Transverse colon (tissue), 4 donors: ENCODE measurements at regions not wholly inside any gene's neighbourhood (a gene's known extent, or its start where the extent isn't known, plus 50 kb on each side); places are given as distances from the start of the nearest gene placed in this dataset.

Experiments used
- EP300 ChIP-seq: sonication (generic); formaldehyde crosslinking; IDR thresholded peaks from one replicate; pipeline ENCODE4 v1.6.1; 2017; ENCODE audit warnings: antibody characterized with exemption, low read depth
- POLR2A ChIP-seq: fragments of 450-650 bp; IDR thresholded peaks from one replicate; pipeline ENCODE4 v1.6.1; 2016; ENCODE audit warnings: antibody characterized with exemption, mild to moderate bottlenecking, moderate library complexity
- POLR2AphosphoS5 ChIP-seq, 3 donors: sonication (generic); formaldehyde crosslinking; IDR thresholded peaks; one replicate each; pipeline ENCODE4 v1.6.1; 2016; ENCODE audit warnings: antibody characterized with exemption in 3 of 3
- TF ChIP-seq, protein P1 (sequence below), 5 experiments: fragments of 200-600 bp in 3 of 5; fragments of 450-650 bp in 2 of 5; sonication (generic) in 3 of 5; IDR thresholded peaks; 1 replicate in 2 of 5; 2 replicates in 3 of 5; pipeline ENCODE4 v1.5.1; 2016 to 2017; ENCODE audit warnings: antibody characterized with exemption in 5 of 5, inconsistent platforms in 3 of 5, mild to moderate bottlenecking in 2 of 5, moderate library complexity in 1 of 5

DNA sequence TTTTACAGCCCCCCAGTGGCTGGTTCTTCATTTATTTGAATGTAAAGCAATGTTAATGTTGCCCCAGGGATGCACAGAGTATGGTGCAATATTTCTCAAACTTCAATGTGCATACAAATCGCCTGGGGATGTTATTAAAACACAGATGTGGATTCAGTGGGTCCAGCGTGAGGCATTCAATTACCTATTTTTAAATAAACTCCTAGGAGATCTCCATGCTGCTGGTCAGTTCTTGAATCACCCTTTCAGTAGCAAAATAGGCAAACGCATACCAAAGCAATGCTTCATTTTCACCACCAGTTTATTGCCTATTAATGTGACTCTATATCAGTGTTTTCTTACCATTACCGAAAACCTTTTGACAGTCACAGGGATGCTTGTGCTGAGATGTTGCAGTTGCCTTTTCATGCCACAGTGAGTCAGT, 530.7 kb downstream of the CBLN2 start:
- TF ChIP-seq, protein P1, sequence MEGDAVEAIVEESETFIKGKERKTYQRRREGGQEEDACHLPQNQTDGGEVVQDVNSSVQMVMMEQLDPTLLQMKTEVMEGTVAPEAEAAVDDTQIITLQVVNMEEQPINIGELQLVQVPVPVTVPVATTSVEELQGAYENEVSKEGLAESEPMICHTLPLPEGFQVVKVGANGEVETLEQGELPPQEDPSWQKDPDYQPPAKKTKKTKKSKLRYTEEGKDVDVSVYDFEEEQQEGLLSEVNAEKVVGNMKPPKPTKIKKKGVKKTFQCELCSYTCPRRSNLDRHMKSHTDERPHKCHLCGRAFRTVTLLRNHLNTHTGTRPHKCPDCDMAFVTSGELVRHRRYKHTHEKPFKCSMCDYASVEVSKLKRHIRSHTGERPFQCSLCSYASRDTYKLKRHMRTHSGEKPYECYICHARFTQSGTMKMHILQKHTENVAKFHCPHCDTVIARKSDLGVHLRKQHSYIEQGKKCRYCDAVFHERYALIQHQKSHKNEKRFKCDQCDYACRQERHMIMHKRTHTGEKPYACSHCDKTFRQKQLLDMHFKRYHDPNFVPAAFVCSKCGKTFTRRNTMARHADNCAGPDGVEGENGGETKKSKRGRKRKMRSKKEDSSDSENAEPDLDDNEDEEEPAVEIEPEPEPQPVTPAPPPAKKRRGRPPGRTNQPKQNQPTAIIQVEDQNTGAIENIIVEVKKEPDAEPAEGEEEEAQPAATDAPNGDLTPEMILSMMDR (IDR thresholded peaks at IDR 0.05) = no peak
- no peak for TF ChIP-seq POLR2AphosphoS5 (IDR thresholded peaks at IDR 0.05)
- TF ChIP-seq POLR2A = no peak
- no peak for TF ChIP-seq EP300
